Adrenal gland (tissue), 9 donors: ENCODE measurements at regions not wholly inside any gene's neighbourhood (a gene's known extent, or its start where the extent isn't known, plus 50 kb on each side); places are given as distances from the start of the nearest gene placed in this dataset.

ENCODE experiments used
- DNase-seq, 7 donors: peaks; one replicate each; pipeline ENCODE4 v3.0.0-alpha.2; 2019 to 2020
- H3K27ac ChIP-seq, 5 donors: fragments of 200-600 bp; sonication (generic) in 4 of 5; 1 replicate in 3 of 5; 2 replicates in 2 of 5; pipeline versions ENCODE4 v1.5.1 to v1.8.0; 2016 to 2020; ENCODE audit warnings: mild to moderate bottlenecking in 1 of 5
- H3K27me3 ChIP-seq: fragments of 200-600 bp; 2 replicates; pipeline ENCODE4 v1.8.0; 2021
- H3K36me3 ChIP-seq, 2 donors: fragments of 200-600 bp; replicated peaks in 1 of 2; 1 replicate in 1 of 2; 2 replicates in 1 of 2; pipeline versions ENCODE4 v1.5.1 to v1.8.0; 2018 to 2022
- H3K4me1 ChIP-seq, 2 donors: fragments of 200-600 bp; replicated peaks in 1 of 2; 1 replicate in 1 of 2; 2 replicates in 1 of 2; pipeline versions ENCODE4 v1.5.1 to v1.8.0; 2018 to 2021
- H3K4me3 ChIP-seq, 4 donors: fragments of 200-600 bp; sonication (generic) in 3 of 4; one replicate each; pipeline ENCODE4 v1.5.1; 2016 to 2018
- H3K9me3 ChIP-seq, 3 donors: fragments of 200-600 bp; sonication (generic) in 1 of 3; replicated peaks in 1 of 3; 1 replicate in 2 of 3; 2 replicates in 1 of 3; pipeline versions ENCODE4 v1.5.1 to v1.8.0; 2016 to 2021
- POLR2A ChIP-seq, 2 donors: fragments of 450-650 bp; IDR thresholded peaks; one replicate each; pipeline ENCODE4 v1.6.1; 2017; ENCODE audit warnings: antibody characterized with exemption in 2 of 2, mild to moderate bottlenecking in 2 of 2, moderate library complexity in 1 of 2
- WGBS, 4 donors: extraction: QIAGEN DNeasy Blood & Tissue Kit in 2 of 4; methylation state at CpG; one replicate each; pipeline versions ENCODE4 v1.1.5 to v1.1.7; 2013 to 2017; 5-methylcytosine and 5-hydroxymethylcytosine counted together
- intact Hi-C, 2 donors: fragments of 100-400 bp; cut with DNase I; formaldehyde crosslinking; loops; one replicate each; pipeline versions ENCODE4 v1.14.1 to v1.15.0; 2022 to 2023
- TF ChIP-seq, protein P1 (sequence below), 6 experiments: fragments of 450-650 bp in 4 of 6; fragments of 200-600 bp in 2 of 6; sonication (generic) in 1 of 6; IDR thresholded peaks; 1 replicate in 5 of 6; 2 replicates in 1 of 6; pipeline versions ENCODE4 v1.5.1 to v1.8.0; 2016 to 2021; ENCODE audit warnings: antibody characterized with exemption in 6 of 6, mild to moderate bottlenecking in 2 of 6, moderate library complexity in 1 of 6
- donor health status: healthy with polysubstance abuse.
- donor health status: Bipolar disorder and iron deficiency.
- donor health status: DM: yes; HTN: yes; CAD: no.
- donor health status: DM: no; HTN: no; CAD: no.
- donor health status: DM: no; HTN: no; CAD: no.

DNA sequence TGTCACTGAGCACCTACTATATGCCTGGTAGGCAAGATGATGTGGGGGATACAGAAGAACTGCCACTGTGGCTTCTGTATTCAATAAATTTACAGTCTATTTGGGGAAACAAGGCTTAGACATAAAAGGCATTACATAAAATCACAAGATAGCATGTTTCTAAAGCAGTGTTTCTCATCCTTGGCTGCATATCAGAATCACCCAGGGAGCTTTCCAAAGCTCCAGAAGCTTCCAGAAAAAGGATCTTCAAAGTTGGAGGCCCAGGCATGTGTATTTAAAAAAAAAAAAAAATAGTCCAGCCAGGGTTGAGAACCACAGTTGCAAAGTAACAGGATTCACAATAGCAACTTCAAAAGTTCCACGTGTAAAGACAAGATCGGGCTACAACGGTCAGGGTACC, 112.4 kb upstream of the SPACA1 start:
- WGBS, 4 donors: 85 to 89% (median 86%) methylated on average over 3 of the region's 3 CpGs

DNA sequence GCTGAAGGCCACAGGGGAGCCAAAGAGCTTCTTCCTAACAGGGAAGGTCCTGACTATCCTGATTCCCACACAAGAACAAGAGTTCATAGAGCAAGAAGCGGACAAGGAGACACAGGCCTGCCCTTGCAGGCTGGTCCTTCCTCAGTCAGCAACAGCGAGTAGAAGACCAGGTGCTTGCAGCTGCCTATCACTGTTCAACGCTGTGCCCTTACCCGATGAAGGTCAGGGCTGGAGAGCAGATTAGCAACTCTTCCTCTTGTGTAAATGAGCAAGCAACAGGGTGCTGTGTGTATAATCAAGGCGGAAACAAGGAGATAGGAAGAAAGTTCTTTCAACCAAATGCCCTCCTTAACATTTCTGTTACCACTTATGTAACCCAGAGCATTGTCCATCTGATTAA, 115.3 kb upstream of the SPACA1 start:
- no peak overlapping the region for H3K4me3 ChIP-seq
- no peak for DNase-seq
- TF ChIP-seq POLR2A (IDR thresholded peaks at IDR 0.05): no peak
- TF ChIP-seq, protein P1, sequence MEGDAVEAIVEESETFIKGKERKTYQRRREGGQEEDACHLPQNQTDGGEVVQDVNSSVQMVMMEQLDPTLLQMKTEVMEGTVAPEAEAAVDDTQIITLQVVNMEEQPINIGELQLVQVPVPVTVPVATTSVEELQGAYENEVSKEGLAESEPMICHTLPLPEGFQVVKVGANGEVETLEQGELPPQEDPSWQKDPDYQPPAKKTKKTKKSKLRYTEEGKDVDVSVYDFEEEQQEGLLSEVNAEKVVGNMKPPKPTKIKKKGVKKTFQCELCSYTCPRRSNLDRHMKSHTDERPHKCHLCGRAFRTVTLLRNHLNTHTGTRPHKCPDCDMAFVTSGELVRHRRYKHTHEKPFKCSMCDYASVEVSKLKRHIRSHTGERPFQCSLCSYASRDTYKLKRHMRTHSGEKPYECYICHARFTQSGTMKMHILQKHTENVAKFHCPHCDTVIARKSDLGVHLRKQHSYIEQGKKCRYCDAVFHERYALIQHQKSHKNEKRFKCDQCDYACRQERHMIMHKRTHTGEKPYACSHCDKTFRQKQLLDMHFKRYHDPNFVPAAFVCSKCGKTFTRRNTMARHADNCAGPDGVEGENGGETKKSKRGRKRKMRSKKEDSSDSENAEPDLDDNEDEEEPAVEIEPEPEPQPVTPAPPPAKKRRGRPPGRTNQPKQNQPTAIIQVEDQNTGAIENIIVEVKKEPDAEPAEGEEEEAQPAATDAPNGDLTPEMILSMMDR (IDR thresholded peaks at IDR 0.05): no peak
- H3K9me3 ChIP-seq: no peaks in the 10 kb centered on the region
- H3K4me1 ChIP-seq: no peaks in the 10 kb centered on the region
- 76 to 88% (median 81%) methylated on average over 3 to 5 of the region's 5 CpGs for WGBS, 4 donors
- no peak overlapping the region for H3K27ac ChIP-seq
- H3K27me3 ChIP-seq: no peaks in the 10 kb centered on the region
- intact Hi-C loops: loop anchor here (5.0 kb wide), 1 partner anchor 560 kb away; no protein-coding TSS in a partner anchor
- no peaks in the 10 kb centered on the region for H3K36me3 ChIP-seq

More for the DNA sequence above, 112.4 kb upstream of the SPACA1 start:
- Histone ChIP-seq H3K4me3 (no peak overlapping the region), H3K36me3 (no peaks in the 10 kb centered on the region), H3K27ac (no peak overlapping the region), H3K4me1 (no peaks in the 10 kb centered on the region), H3K9me3 (no peaks in the 10 kb centered on the region), H3K27me3 (no peaks in the 10 kb centered on the region)
- intact Hi-C loops: no loop called here
- DNase-seq: no peak
- TF ChIP-seq POLR2A (IDR thresholded peaks at IDR 0.05): no peak
- TF ChIP-seq, protein P1 (IDR thresholded peaks at IDR 0.05): no peak

DNA sequence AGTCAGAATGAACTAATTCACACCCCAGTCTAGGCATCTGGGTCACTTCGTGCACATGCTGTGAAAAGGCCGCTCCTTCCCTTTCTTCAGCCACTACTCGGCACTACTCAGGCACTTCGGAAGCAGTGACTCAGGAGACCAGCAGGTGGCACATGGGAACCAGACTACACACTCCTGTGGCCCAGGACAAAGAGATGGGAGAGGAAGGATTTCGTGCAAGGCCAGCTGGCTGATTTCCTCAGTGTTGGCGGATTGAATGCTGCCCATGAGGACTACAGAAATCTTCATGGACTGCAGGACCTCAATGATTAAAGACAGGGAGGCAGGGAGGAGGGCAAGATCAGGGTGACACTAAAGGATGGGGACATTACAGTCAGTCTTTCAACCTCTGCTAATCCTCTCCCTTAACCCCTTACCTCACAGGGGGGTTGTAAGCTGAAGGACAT, 117.8 kb upstream of the SPACA1 start:
- peak; percentile 81 to 96 (median 89) for DNase-seq
- Histone ChIP-seq H3K27ac (no peak overlapping the region), H3K36me3 (no peaks in the 10 kb centered on the region), H3K4me3 (no peak overlapping the region), H3K4me1 (no peaks in the 10 kb centered on the region), H3K9me3 (no peaks in the 10 kb centered on the region), H3K27me3 (no peaks in the 10 kb centered on the region)
- 3 to 6% (median 5%) methylated on average over 6 of the region's 6 CpGs for WGBS, 4 donors
- TF ChIP-seq, protein P1 (IDR thresholded peaks at IDR 0.05): peak; percentile 68 to 97 (median 90)
- no peak for TF ChIP-seq POLR2A (IDR thresholded peaks at IDR 0.05)
- intact Hi-C loops: loop anchor here (5.0 to 10.0 kb wide), 4 partner anchors 93 to 942 kb away; no protein-coding TSS in a partner anchor

DNA sequence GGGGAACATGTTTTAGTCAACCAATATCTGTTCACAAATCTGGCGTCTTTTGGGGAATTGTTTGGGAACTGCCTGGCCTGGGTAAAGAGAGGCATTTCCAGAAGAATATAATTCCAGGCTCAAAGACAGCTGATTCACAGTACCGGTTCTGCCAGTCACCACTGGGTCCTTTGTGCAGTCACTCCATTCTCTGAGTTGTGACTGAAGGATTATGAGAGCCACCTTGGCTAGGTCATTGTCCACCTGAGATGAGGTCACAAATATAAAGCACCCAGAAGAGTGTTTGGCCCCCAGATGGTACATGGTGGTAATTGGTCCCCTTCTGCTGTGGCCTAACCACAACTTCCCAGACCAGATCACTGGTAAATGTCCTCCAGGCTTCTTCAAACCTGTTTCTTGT, 121.0 kb upstream of the SPACA1 start:
- DNase-seq: no peak
- H3K27me3 ChIP-seq: no peaks in the 10 kb centered on the region
- WGBS, 4 donors: 93 to 100% (median 93%) methylated on average over 2 of the region's 2 CpGs
- intact Hi-C loops: loop anchor here in 1 of 2 donors (5.0 to 10.0 kb wide), 3 partner anchors 89 to 946 kb away; no protein-coding TSS in a partner anchor
- no peaks in the 10 kb centered on the region for H3K36me3 ChIP-seq
- no peak overlapping the region for H3K4me3 ChIP-seq
- no peaks in the 10 kb centered on the region for H3K9me3 ChIP-seq
- H3K4me1 ChIP-seq: no peaks in the 10 kb centered on the region
- no peak for TF ChIP-seq POLR2A (IDR thresholded peaks at IDR 0.05)
- TF ChIP-seq, protein P1 (IDR thresholded peaks at IDR 0.05): no peak
- H3K27ac ChIP-seq: no peak overlapping the region
